Panc1 (cell line): ENCODE measurements at regions not wholly inside any gene's neighbourhood (a gene's known extent, or its start where the extent isn't known, plus 50 kb on each side); places are given as distances from the start of the nearest gene placed in this dataset.

Experiments used
- ATAC-seq: fragments of 200-7000 bp; cut with Tn5 transposase; 2 replicates; pipeline ENCODE4 v1.9.1; 2020; ENCODE audit warnings: mild to moderate bottlenecking, moderate library complexity
- BruUV-seq: library from RNA; stranded (reverse); fragments of 400-500 nt; replicated peaks from 2 replicates; lab custom pipeline; 2021; lab: Mats Ljungman, UMichigan
- CTCF ChIA-PET: fragments of 300-600 bp; sonication (Branson Sonifier 250); formaldehyde crosslinking; loops from one replicate; lab custom pipeline; 2022; ENCODE audit warnings: antibody characterized with exemption; lab: Charles Lee
- POLR2A ChIA-PET: fragments of 300-600 bp; sonication (Branson Sonifier 250); formaldehyde crosslinking; loops from one replicate; lab custom pipeline; 2022; ENCODE audit warnings: antibody characterized with exemption; lab: Charles Lee
- DNase-seq: peaks from one replicate; pipeline ENCODE4 v3.0.0-alpha.2; 2010; ENCODE audit warnings: low read depth, low spot score
- H3K27ac ChIP-seq: 2 replicates; pipeline ENCODE4 v1.5.1; 2011; ENCODE audit warnings: mild to moderate bottlenecking, low read length, inconsistent platforms
- H3K27me3 ChIP-seq: fragments of 200-500 bp; sonication (Bioruptor generic); 2 replicates; pipeline ENCODE4 v1.6.0; 2014; ENCODE audit warnings: low read length, inconsistent platforms; ENCODE audit not compliant: control insufficient read depth, insufficient read depth
- H3K36me3 ChIP-seq: fragments of 200-500 bp; sonication (Bioruptor generic); 2 replicates; pipeline ENCODE4 v1.5.1; 2014; ENCODE audit warnings: inconsistent platforms, mild to moderate bottlenecking, low read length, moderate library complexity; ENCODE audit not compliant: control insufficient read depth, insufficient read depth
- H3K4me1 ChIP-seq: 2 replicates; pipeline ENCODE4 v1.5.1; 2011; ENCODE audit warnings: inconsistent platforms, mild to moderate bottlenecking, low read length, moderate library complexity; ENCODE audit not compliant: control insufficient read depth, insufficient read depth
- H3K4me3 ChIP-seq, 2 experiments: 2 replicates each; pipeline ENCODE4 v1.5.1; 2011 to 2012; ENCODE audit warnings: low read depth in 2 of 2, low read length in 2 of 2, mild to moderate bottlenecking in 2 of 2, inconsistent platforms in 1 of 2, moderate library complexity in 1 of 2
- H3K9me3 ChIP-seq: fragments of 200-500 bp; sonication (Bioruptor generic); 2 replicates; pipeline ENCODE4 v1.5.1; 2014; ENCODE audit warnings: low read depth, mild to moderate bottlenecking, inconsistent platforms, low read length, moderate library complexity; ENCODE audit not compliant: control insufficient read depth, insufficient read depth
- CTCF ChIP-seq: fragments of 450-650 bp; IDR thresholded peaks from 2 replicates; pipeline ENCODE4 v1.5.1; 2017; ENCODE audit warnings: mild to moderate bottlenecking
- POLR2AphosphoS5 ChIP-seq: IDR thresholded peaks from 2 replicates; pipeline ENCODE4 v1.6.1; 2012; ENCODE audit warnings: mild to moderate bottlenecking, low read depth, low read length, moderate library complexity
- REST ChIP-seq, 2 experiments: IDR thresholded peaks; 2 replicates each; pipeline ENCODE4 v1.6.1; 2011 to 2012; ENCODE audit warnings: low read depth in 2 of 2, control low read depth in 1 of 2, low read length in 1 of 2, mild to moderate bottlenecking in 1 of 2, moderate library complexity in 1 of 2; ENCODE audit not compliant: insufficient read depth in 1 of 2
- SIN3A ChIP-seq: IDR thresholded peaks from 2 replicates; pipeline ENCODE4 v1.6.1; 2012; ENCODE audit warnings: low read depth, mild to moderate bottlenecking, low read length, moderate library complexity, borderline replicate concordance; ENCODE audit not compliant: insufficient read depth
- TCF7L2 ChIP-seq: IDR thresholded peaks from 2 replicates; pipeline ENCODE4 v1.6.1; 2011; ENCODE audit warnings: mild to moderate bottlenecking, low read depth, low read length, inconsistent platforms
- in situ Hi-C: cut with HindIII; loops from 2 replicates; pipeline ENCODE4 v1.10.0; 2016; ENCODE audit warnings: low sequenced_read_pairs, low pct_unique_long_range_greater_than_20kb
- intact Hi-C: fragments of 100-400 bp; cut with micrococcal nuclease; formaldehyde crosslinking; loops from one replicate; pipeline ENCODE4 v1.10.0; 2022; ENCODE audit not compliant: unreplicated experiment

- ChIA-PET CTCF (no interaction called here), POLR2A (no interaction called here)
- DNase-seq: no peak
- H3K27ac ChIP-seq: no peak overlapping the region
- no peaks in the 10 kb centered on the region for H3K9me3 ChIP-seq
- H3K36me3 ChIP-seq: no peaks in the 10 kb centered on the region
- H3K27me3 ChIP-seq: peaks cover 47% of the 10 kb centered on the region
- H3K4me3 ChIP-seq: no peak overlapping the region
- no peak for ATAC-seq
- intact Hi-C loops (no loop called here), in situ Hi-C loops (no loop called here)
- 0 out of 2 replicates have a peak, but pooled peaks cover 5% of the 10 kb centered on the region for H3K4me1 ChIP-seq
- no TSS peak for BruUV-seq
- no peak for TF ChIP-seq POLR2AphosphoS5
- no peak for TF ChIP-seq SIN3A
Measured at GRCh38 chr7:26538689-26539088, 247.0 kb downstream of the SNX10 start.

- no peaks in the 10 kb centered on the region for H3K4me1 ChIP-seq
- no peak overlapping the region for H3K4me3 ChIP-seq
- BruUV-seq: no TSS peak
- H3K27ac ChIP-seq: no peak overlapping the region
- H3K9me3 ChIP-seq: no peaks in the 10 kb centered on the region
- in situ Hi-C loops (no loop called here), intact Hi-C loops (no loop called here)
- ATAC-seq (no peak), DNase-seq (no peak)
- H3K27me3 ChIP-seq: peaks cover 32% of the 10 kb centered on the region
- POLR2A ChIA-PET: no interaction called here
- no peaks in the 10 kb centered on the region for H3K36me3 ChIP-seq
- TF ChIP-seq REST (IDR thresholded peaks at IDR 0.05; ENCODE audit: insufficient read depth in 1 of 2, low read depth in 2 of 2, low read length in 1 of 2): no peak
- TF ChIP-seq TCF7L2: no peak
- TF ChIP-seq SIN3A: no peak
- no peak for TF ChIP-seq POLR2AphosphoS5
- TF ChIP-seq CTCF: no peak
- CTCF ChIA-PET: no interaction called here
Measured at GRCh38 chr7:26543340-26543739, 251.7 kb downstream of the SNX10 start.

- TF ChIP-seq POLR2AphosphoS5 (no peak), SIN3A (no peak), REST (IDR thresholded peaks at IDR 0.05; ENCODE audit: insufficient read depth in 1 of 2, low read depth in 2 of 2, low read length in 1 of 2) (no peak), CTCF (no peak), TCF7L2 (no peak)
- ChIA-PET POLR2A (no interaction called here), CTCF (interaction anchor here (0.6 kb wide), 1 partner anchor 526 kb away, joined by 3 read pairs; no protein-coding TSS in a partner anchor)
- DNase-seq (no peak), ATAC-seq (no peak)
- intact Hi-C loops (no loop called here), in situ Hi-C loops (no loop called here)
- Histone ChIP-seq H3K9me3 (no peaks in the 10 kb centered on the region), H3K27me3 (peaks cover 25% of the 10 kb centered on the region), H3K36me3 (no peaks in the 10 kb centered on the region), H3K4me1 (no peaks in the 10 kb centered on the region), H3K27ac (no peak overlapping the region), H3K4me3 (no peak overlapping the region)
- BruUV-seq: no TSS peak
Measured at GRCh38 chr7:26543951-26544350, 252.3 kb downstream of the SNX10 start.
